CD4-positive, alpha-beta T cell treated with Interleukin-15 for 4 hours (primary cell): ENCODE measurements at regions not wholly inside any gene's neighbourhood (a gene's known extent, or its start where the extent isn't known, plus 50 kb on each side); places are given as distances from the start of the nearest gene placed in this dataset.
"Not testable (repeated sequence)": the region's sequence is repeated elsewhere in the genome, so short reads cannot be mapped to it uniquely, and the experiment has no call there.

Experiments
- DNase-seq: peaks from one replicate; pipeline ENCODE4 v3.0.0-alpha.2; 2020; ENCODE audit warnings: low spot score

GRCh38 chr5:167413506-167413905, 877.9 kb upstream of the WWC1 start:
- DNase-seq = no peak

DNA sequence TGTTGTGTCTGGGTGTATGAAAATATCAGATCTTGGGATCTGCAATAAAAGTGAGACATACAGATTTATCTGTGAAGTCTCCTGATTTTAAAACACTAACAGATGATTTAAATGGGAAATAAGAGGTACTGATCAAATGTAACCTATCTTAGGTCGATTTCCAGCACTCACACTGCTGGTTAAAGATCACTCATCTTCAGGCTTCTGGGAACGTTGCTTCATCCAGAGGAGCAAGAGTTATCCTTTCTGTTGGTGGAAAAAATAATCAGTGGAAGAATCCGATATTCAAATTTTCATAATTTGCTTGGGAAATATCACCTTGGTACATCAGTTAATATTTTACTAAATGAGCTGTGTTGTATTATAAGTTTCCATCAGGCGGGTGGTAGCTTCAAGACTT, 876.8 kb upstream of the WWC1 start:
- no peak for DNase-seq

DNA sequence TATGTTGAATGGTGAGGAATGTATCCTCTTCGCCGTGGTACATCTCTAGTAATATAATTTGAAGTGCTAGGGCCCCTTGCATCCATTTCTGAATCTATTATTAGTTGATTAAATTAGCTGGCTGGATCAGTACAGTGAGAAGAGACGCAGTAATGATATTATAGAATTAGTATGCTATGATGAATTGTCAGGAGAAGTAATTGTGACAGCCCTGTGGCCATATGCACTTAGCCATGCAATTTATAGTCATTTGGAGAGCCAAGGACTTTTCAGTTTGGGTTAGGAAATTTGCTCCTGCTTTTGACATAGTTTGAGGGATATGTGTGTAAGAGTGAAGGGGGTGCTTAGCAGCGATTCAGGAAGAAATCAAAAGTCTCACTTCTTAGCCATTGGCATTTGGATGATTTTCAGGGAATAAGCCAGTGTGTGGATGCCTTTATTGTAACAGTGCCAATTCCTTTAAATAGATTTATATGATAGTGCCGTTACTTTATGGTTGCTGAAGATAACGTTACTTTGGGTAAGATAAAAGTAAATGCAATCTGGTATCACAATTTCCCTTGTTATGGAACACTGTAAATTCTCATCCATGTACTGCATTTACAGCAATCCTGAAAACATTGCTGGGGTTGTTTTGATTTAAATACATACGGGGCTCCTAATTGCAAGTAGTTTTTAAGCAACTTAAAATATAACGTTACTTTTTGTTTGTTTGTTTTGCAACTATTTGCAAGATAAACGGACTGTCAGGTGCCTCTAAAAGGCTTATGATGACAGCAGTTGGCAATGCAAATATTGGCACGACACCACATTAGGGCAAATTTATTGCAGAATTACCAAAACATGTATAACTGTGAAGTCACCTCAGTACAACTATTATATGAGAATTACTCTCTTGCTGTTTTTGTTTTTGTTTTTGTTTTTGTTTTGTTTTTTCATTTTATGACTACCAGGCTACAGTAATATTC, 875.4 kb upstream of the WWC1 start:
- DNase-seq = no peak

- DNase-seq = no peak
Observed at GRCh38 chr5:167417662-167418061, 873.8 kb upstream of the WWC1 start.

GRCh38 chr5:167425161-167425560, 866.3 kb upstream of the WWC1 start:
- DNase-seq = no peak

GRCh38 chr5:167426501-167426900, 864.9 kb upstream of the WWC1 start:
- no peak for DNase-seq

DNA sequence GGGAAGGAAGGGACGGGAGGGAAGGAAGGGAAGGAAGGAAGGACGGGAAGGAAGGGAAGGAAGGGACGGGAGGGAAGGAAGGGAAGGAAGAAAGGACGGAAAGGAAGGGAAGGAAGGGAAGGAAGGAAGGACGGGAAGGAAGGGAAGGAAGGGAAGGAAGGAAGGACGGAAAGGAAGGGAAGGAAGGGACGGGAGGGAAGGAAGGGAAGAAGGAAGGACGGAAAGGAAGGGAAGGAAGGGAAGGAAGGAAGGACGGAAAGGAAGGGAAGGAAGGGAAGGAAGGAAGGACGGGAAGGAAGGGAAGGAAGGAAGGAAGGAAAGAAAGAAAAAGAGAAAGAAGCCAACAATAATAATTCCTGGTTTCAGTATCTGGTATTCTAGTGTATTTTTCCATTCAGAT, 863.8 kb upstream of the WWC1 start:
- not testable (repeated sequence) for DNase-seq

GRCh38 chr5:167440846-167441245, 850.6 kb upstream of the WWC1 start:
- DNase-seq = no peak

DNA sequence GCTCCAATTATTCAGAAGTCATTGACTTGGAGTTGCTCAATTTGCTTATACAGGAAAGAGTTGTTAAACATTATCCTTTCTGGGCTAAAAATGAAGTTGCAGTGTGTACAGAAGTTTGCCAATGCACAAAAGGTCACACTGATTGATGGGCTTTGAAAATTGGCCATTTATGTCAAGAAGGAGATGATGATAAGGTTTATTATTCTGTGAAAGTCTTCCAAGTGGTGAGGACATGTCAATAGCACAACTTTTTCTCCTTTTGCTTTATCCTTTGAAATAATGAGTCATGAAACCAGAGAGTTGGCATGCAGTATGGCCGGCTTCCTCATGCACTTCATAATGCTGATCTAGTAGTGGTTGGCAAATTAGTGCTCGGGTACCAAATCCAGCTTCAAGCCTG, 848.5 kb upstream of the WWC1 start:
- DNase-seq = no peak

GRCh38 chr5:167447466-167448375, 843.7 kb upstream of the WWC1 start:
- DNase-seq = no peak

DNA sequence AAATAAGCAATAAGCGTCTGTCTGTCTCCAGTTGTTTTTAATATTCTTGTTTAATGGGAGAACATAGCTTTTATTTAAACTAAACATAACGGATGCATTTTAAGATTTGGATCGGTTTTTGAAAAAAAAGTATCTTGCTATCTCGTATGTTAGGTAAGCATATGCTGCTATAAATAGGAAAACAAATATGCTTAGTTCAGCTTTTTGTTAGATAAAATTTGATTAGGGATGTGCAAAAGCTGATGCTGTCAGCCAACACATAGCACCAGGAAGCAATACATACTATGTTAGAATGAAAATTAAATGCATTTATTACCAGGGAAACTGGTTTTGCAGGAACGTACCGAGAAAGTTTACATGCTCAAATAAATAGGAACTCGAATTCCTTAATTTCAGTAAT, 843.1 kb upstream of the WWC1 start:
- no peak for DNase-seq

DNA sequence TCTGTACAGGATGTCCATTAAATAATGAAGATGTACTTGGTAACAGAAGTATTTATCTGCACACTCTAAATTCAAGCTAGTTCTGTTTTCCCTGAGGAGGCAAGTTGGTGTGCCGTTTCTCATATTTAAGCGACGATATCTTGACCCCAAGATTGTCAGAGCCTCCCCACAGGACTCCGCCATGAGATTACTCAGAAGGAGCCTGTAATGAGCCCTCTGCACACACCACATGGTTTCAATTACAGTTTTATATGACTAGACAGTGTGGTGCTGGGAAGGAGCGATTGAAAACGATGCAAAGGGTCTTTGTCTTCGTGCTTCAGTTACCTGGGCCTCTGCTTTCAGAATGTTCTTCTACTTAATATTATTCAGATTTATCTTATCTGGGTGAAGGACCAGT, 840.4 kb upstream of the WWC1 start:
- DNase-seq = no peak

DNA sequence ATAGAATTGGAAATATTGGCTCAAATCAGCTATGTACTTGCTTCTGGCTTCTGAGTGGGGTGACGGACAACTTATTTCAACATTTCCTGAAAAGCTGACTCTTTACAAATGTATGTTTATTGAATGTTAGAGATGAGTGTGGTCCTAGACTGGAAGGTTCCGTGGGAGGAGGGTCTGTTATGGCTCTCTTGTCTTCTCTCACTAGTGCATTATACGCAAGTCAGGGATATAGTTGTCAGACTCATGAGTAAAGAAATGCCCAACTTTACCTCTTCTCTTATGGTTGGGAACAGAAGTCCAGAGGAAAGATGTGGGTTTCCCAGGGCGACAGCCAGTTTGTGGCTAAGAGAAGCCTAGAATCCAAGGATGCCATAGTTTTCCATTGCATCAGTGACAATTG, 839.3 kb upstream of the WWC1 start:
- DNase-seq = no peak

DNA sequence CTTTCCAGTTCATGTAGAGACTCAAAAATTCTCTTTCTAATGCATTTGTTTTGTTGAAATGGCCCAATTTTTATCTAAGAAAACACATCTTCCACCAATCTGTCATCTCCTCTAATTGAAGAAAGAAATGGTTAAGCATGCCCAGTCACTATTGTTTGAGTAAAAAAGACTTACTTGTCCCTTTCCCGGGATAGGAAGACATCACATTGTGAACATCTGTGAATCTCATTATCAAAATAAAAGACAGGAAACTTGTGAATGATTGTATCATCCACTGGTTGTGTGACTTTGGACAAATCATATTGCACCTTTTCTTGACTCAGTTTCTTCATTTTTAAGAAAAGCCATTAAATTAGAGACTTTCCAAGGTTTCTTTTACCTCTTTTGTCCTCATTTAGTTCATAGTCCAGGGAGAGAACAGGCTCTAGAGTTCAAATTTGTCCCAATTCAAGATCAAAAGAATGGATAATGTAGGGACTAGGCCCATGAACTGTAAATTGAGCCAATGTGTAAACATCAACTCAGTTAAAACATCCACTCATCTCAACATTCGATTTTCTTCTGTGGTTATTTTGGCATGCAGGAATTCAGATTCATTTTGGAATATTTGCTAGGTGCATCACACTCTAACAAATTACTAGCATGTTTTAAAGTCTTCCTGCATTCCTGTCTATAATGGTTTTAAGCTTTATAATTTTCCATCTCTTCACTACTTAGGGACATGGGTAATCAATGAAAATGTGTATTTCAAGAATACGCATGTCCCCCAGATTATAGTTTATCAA, 838.0 kb upstream of the WWC1 start:
- no peak for DNase-seq

- no peak for DNase-seq
Observed at GRCh38 chr5:167458412-167458811, 833.0 kb upstream of the WWC1 start.

GRCh38 chr5:167460449-167461020, 830.9 kb upstream of the WWC1 start:
- no peak for DNase-seq

DNA sequence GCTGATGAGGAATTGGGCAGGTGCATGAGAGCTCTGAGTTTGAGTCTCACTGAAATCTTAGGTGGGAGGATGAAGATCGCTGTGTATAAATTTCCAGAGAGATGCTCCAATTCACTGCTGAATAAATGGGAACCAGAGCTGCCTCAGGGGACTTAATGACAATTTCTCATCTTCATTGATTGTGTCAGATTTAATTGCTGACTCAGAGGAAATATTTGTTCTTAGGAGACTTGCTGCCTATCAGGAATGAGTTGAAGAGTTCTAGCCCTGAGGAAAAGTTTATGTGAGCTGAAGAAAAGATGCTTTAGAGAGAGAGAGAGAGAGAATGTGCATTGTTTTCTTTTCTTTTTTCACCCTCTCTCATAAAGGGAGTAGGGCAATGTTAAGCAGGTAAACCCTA, 827.5 kb upstream of the WWC1 start:
- no peak for DNase-seq

DNA sequence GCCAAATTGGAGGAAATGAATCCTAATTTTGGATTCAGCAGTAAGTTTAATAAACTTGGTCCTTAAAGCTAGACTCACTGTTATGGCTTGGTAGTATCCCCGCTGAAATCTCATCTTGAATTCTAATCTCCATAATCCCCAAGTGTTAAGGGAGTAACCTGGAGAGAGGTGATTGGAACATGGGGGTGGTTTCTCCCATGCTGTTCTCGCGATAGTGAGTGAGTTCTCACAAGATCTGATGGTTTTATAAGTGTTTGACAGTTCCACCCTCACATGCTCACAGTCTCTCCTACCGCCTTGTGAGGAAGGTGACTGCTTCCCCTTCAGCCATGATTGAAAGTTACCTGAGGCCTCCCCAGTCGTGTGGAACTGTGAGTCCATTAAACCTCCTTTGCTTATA, 824.5 kb upstream of the WWC1 start:
- DNase-seq = no peak

DNA sequence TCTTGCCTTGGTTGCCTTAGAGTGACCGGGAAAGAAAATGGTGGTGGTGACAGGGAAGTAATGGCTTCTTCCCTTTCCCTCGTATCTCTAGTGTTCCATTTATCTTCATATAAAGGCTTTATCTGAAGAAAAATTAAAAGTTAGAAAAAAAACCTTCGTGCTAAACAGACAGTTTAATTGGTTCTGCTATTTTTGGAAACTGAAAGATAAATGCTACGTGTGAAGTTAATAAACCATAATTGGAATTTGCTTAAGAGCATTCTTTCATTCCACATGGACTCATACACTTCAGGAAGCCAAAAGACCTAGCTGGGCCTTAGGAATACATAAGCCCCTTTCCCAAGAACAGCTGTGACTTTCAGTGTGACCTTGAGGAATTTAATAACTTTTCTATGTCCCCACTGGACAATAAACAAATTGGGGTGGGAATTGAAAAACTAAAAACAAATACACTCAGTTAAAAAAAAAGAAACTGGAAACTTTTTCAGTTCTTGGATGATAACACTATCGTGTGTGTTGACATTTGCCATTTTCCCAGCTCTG, 818.8 kb upstream of the WWC1 start:
- no peak for DNase-seq

DNA sequence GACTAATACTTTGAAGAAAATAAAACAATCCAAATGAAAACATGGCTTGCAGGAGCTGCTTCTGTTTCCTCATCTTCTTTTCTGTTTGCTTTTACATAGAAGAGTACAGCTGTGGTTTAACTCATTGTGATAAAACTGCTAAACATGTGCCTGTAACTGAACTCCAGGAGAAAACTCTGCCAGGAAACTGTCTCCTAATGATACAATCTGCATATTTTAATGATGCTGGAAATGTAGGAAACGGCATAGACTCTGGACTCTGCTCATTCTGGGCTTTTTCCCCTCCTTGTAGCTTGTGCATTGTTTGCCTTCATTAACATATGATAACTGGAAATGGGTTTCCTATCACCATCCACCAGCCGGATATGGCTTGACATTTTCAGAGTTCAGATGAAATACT, 813.3 kb upstream of the WWC1 start:
- DNase-seq = no peak

- no peak for DNase-seq
Observed at GRCh38 chr5:167479779-167480178, 811.7 kb upstream of the WWC1 start.

DNA sequence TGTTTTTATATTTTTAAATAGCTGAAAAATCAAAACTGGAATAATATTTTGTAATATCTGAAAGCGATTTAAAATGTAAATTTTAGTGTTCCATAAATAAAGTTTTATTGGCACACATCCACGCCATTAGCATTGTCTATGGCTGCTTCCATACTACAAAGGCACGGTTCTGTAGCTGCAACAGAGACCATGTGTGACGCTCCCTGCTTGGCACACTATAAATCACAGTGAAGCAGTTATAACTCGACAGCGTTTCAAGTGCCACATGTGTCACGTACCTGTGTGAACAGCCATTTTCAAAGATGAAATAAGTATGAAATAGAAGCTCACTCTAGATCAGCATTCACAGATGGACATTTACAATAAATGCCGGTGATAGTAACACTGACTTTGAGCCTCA, 810.1 kb upstream of the WWC1 start:
- no peak for DNase-seq
